ENCODE measurements at regions not wholly inside any gene's neighbourhood (a gene's known extent, or its start where the extent isn't known, plus 50 kb on each side); places are given as distances from the start of the nearest gene placed in this dataset.

GRCh38 chr12:83689333-83689732, 1002.6 kb downstream of the TMTC2 start:
- Histone ChIP-seq H3K27ac (ENCODE audit: low read length) (no peak overlapping the region), H3K9me3 (ENCODE audit: control insufficient read depth, insufficient read depth, low read length) (peaks cover 13% of the 10 kb centered on the region), H3K36me3 (ENCODE audit: control insufficient read depth, insufficient read depth, low read length) (no peaks in the 10 kb centered on the region), H3K4me3 (ENCODE audit: low read length) (no peak overlapping the region), H3K4me1 (ENCODE audit: control insufficient read depth, insufficient read depth, low read length) (no peaks in the 10 kb centered on the region), H3K27me3 (ENCODE audit: control insufficient read depth, insufficient read depth, low read length) (no peaks in the 10 kb centered on the region)
- no peak overlapping the region for H3K27ac Mint-ChIP-seq
- no peak for TF ChIP-seq CTCF (IDR thresholded peaks at IDR 0.05)
- no peak for ATAC-seq
- no peak for DNase-seq
- intact Hi-C loops (cut with micrococcal nuclease), result no loop called here
- H3K4me1 Mint-ChIP-seq, result no peaks in the 10 kb centered on the region
- no peaks in the 10 kb centered on the region for H3K27me3 Mint-ChIP-seq (ENCODE audit: low read depth in 2 of 2)
- H3K4me3 Mint-ChIP-seq, result no peak overlapping the region
- 100% methylated on average over 1 of the region's 2 CpGs for WGBS (ENCODE audit: insufficient coverage)
- peaks cover 39% of the 10 kb centered on the region for H3K36me3 Mint-ChIP-seq
- H3K9me3 Mint-ChIP-seq, result peaks cover 17 to 29% of the 10 kb centered on the region in 2 donors

- no peak overlapping the region for H3K27ac ChIP-seq (ENCODE audit: low read length)
- Mint-ChIP-seq H3K9me3 (peaks cover 0 to 3% of the 10 kb centered on the region in 2 donors), H3K4me3 (no peak overlapping the region), H3K27me3 (ENCODE audit: low read depth in 2 of 2) (no peaks in the 10 kb centered on the region), H3K4me1 (no peaks in the 10 kb centered on the region), H3K36me3 (no peaks in the 10 kb centered on the region), H3K27ac (no peak overlapping the region)
- intact Hi-C loops (cut with micrococcal nuclease), result no loop called here
- DNase-seq (no peak), ATAC-seq (no peak)
- H3K27me3 ChIP-seq (ENCODE audit: control insufficient read depth, insufficient read depth, low read length), result no peaks in the 10 kb centered on the region
- no peaks in the 10 kb centered on the region for H3K36me3 ChIP-seq (ENCODE audit: control insufficient read depth, insufficient read depth, low read length)
- peaks cover 13% of the 10 kb centered on the region for H3K9me3 ChIP-seq (ENCODE audit: control insufficient read depth, insufficient read depth, low read length)
- no peak for TF ChIP-seq CTCF (IDR thresholded peaks at IDR 0.05)
- no peak overlapping the region for H3K4me3 ChIP-seq (ENCODE audit: low read length)
- no peaks in the 10 kb centered on the region for H3K4me1 ChIP-seq (ENCODE audit: control insufficient read depth, insufficient read depth, low read length)
- WGBS (ENCODE audit: insufficient coverage), result 91% methylated on average over 5 of the region's 5 CpGs
These were observed 990.1 kb downstream of the TMTC2 start for GRCh38 chr12:83676781-83677295.

- peaks cover 9 to 17% of the 10 kb centered on the region in 2 donors for H3K9me3 Mint-ChIP-seq
- H3K4me1 Mint-ChIP-seq, result no peaks in the 10 kb centered on the region
- 52% methylated on average over 2 of the region's 2 CpGs for WGBS (ENCODE audit: insufficient coverage)
- intact Hi-C loops (cut with micrococcal nuclease), result no loop called here
- Histone ChIP-seq H3K9me3 (ENCODE audit: control insufficient read depth, insufficient read depth, low read length) (no peaks in the 10 kb centered on the region), H3K4me1 (ENCODE audit: control insufficient read depth, insufficient read depth, low read length) (no peaks in the 10 kb centered on the region), H3K4me3 (ENCODE audit: low read length) (no peak overlapping the region), H3K27me3 (ENCODE audit: control insufficient read depth, insufficient read depth, low read length) (no peaks in the 10 kb centered on the region), H3K27ac (ENCODE audit: low read length) (no peak overlapping the region), H3K36me3 (ENCODE audit: control insufficient read depth, insufficient read depth, low read length) (no peaks in the 10 kb centered on the region)
- H3K4me3 Mint-ChIP-seq, result no peak overlapping the region
- no peak for DNase-seq
- ATAC-seq, result no peak
- H3K36me3 Mint-ChIP-seq, result no peaks in the 10 kb centered on the region
- no peak for TF ChIP-seq CTCF (IDR thresholded peaks at IDR 0.05)
- no peak overlapping the region for H3K27ac Mint-ChIP-seq
- no peaks in the 10 kb centered on the region for H3K27me3 Mint-ChIP-seq (ENCODE audit: low read depth in 2 of 2)
These were observed 980.0 kb downstream of the TMTC2 start for GRCh38 chr12:83666690-83667089.

- no peaks in the 10 kb centered on the region for H3K36me3 Mint-ChIP-seq
- ATAC-seq (no peak), DNase-seq (no peak)
- peaks cover 5 to 18% of the 10 kb centered on the region in 2 donors for H3K9me3 Mint-ChIP-seq
- H3K4me1 Mint-ChIP-seq, result no peaks in the 10 kb centered on the region
- no peaks in the 10 kb centered on the region for H3K27me3 ChIP-seq (ENCODE audit: control insufficient read depth, insufficient read depth, low read length)
- TF ChIP-seq CTCF (IDR thresholded peaks at IDR 0.05), result no peak
- H3K27me3 Mint-ChIP-seq (ENCODE audit: low read depth in 2 of 2), result no peaks in the 10 kb centered on the region
- H3K4me3 Mint-ChIP-seq, result no peak overlapping the region
- H3K36me3 ChIP-seq (ENCODE audit: control insufficient read depth, insufficient read depth, low read length), result no peaks in the 10 kb centered on the region
- no peak overlapping the region for H3K27ac Mint-ChIP-seq
- intact Hi-C loops (cut with micrococcal nuclease), result no loop called here
- H3K27ac ChIP-seq (ENCODE audit: low read length), result no peak overlapping the region
- no peak overlapping the region for H3K4me3 ChIP-seq (ENCODE audit: low read length)
- no peaks in the 10 kb centered on the region for H3K4me1 ChIP-seq (ENCODE audit: control insufficient read depth, insufficient read depth, low read length)
- H3K9me3 ChIP-seq (ENCODE audit: control insufficient read depth, insufficient read depth, low read length), result no peaks in the 10 kb centered on the region
These were observed 979.0 kb downstream of the TMTC2 start for GRCh38 chr12:83665634-83666218.

All from natural killer cell (primary cell).